ENCODE measurements at regions not wholly inside any gene's neighbourhood (a gene's known extent, or its start where the extent isn't known, plus 50 kb on each side); places are given as distances from the start of the nearest gene placed in this dataset.

GRCh38 chr3:80055306-80055705, 287.5 kb upstream of the ROBO1 start:
- DNase-seq (ENCODE audit: low read depth) = no peak

GRCh38 chr3:80052271-80052670, 284.5 kb upstream of the ROBO1 start:
- DNase-seq (ENCODE audit: low read depth) = no peak

GRCh38 chr3:80051602-80051962, 283.8 kb upstream of the ROBO1 start:
- no peak for DNase-seq (ENCODE audit: low read depth)

GRCh38 chr3:80050826-80051601, 283.2 kb upstream of the ROBO1 start:
- DNase-seq (ENCODE audit: low read depth) = no peak

GRCh38 chr3:80043226-80043625, 275.4 kb upstream of the ROBO1 start:
- DNase-seq (ENCODE audit: low read depth) = no peak

- DNase-seq (ENCODE audit: low read depth) = peak; percentile 2
Observed at GRCh38 chr3:80040067-80040466, 272.3 kb upstream of the ROBO1 start.

GRCh38 chr3:80036176-80036575, 268.4 kb upstream of the ROBO1 start:
- DNase-seq (ENCODE audit: low read depth) = no peak

GRCh38 chr3:80035021-80035420, 267.2 kb upstream of the ROBO1 start:
- no peak for DNase-seq (ENCODE audit: low read depth)

- DNase-seq (ENCODE audit: low read depth) = no peak
Observed at GRCh38 chr3:80023010-80023409, 255.2 kb upstream of the ROBO1 start.

- DNase-seq (ENCODE audit: low read depth) = peak; percentile 43
Observed at GRCh38 chr3:80018375-80018774, 250.6 kb upstream of the ROBO1 start.

- peak; percentile 42 for DNase-seq (ENCODE audit: low read depth)
Observed at GRCh38 chr3:80017369-80017768, 249.6 kb upstream of the ROBO1 start.

- DNase-seq (ENCODE audit: low read depth) = no peak
Observed at GRCh38 chr3:80014576-80014975, 246.8 kb upstream of the ROBO1 start.

GRCh38 chr3:80010021-80010571, 242.3 kb upstream of the ROBO1 start:
- DNase-seq (ENCODE audit: low read depth) = no peak

GRCh38 chr3:80007522-80007921, 239.7 kb upstream of the ROBO1 start:
- no peak for DNase-seq (ENCODE audit: low read depth)

- no peak for DNase-seq (ENCODE audit: low read depth)
Observed at GRCh38 chr3:80006315-80006714, 238.5 kb upstream of the ROBO1 start.

GRCh38 chr3:80000022-80000421, 232.2 kb upstream of the ROBO1 start:
- DNase-seq (ENCODE audit: low read depth) = peak; percentile 27

GRCh38 chr3:79994397-79994796, 226.6 kb upstream of the ROBO1 start:
- DNase-seq (ENCODE audit: low read depth) = no peak

GRCh38 chr3:79986338-79986737, 218.5 kb upstream of the ROBO1 start:
- DNase-seq (ENCODE audit: low read depth) = no peak

- no peak for DNase-seq (ENCODE audit: low read depth)
Observed at GRCh38 chr3:79985816-79986215, 218.0 kb upstream of the ROBO1 start.

GRCh38 chr3:79983118-79983517, 215.3 kb upstream of the ROBO1 start:
- peak; percentile 35 for DNase-seq (ENCODE audit: low read depth)

- no peak for DNase-seq (ENCODE audit: low read depth)
Observed at GRCh38 chr3:79979990-79980389, 212.2 kb upstream of the ROBO1 start.

- DNase-seq (ENCODE audit: low read depth) = peak; percentile 80
Observed at GRCh38 chr3:79976466-79976865, 208.7 kb upstream of the ROBO1 start.

- DNase-seq (ENCODE audit: low read depth) = peak; percentile 49
Observed at GRCh38 chr3:79973917-79974595, 206.3 kb upstream of the ROBO1 start.

All from iris pigment epithelial cell (primary cell).